Immature natural killer cell (primary cell): ENCODE measurements at regions not wholly inside any gene's neighbourhood (a gene's known extent, or its start where the extent isn't known, plus 50 kb on each side); places are given as distances from the start of the nearest gene placed in this dataset.
"Not testable (repeated sequence)": the region's sequence is repeated elsewhere in the genome, so short reads cannot be mapped to it uniquely, and the experiment has no call there.

Experiments used
- DNase-seq, 3 donors: peaks; one replicate each; pipeline ENCODE4 v3.0.0; 2022; ENCODE audit warnings: mixed read lengths in 1 of 3
- H3K27ac Mint-ChIP-seq, 6 donors: one replicate each; pipeline ENCODE4 v1.8.0; 2020; ENCODE audit warnings: mixed read lengths in 6 of 6, mild to moderate bottlenecking in 5 of 6, inconsistent platforms in 4 of 6, moderate library complexity in 3 of 6
- H3K27me3 Mint-ChIP-seq, 3 donors: one replicate each; pipeline ENCODE4 v1.8.0; 2020 to 2021; ENCODE audit warnings: low read depth in 3 of 3, mild to moderate bottlenecking in 3 of 3, mixed read lengths in 3 of 3, moderate library complexity in 3 of 3, inconsistent platforms in 1 of 3
- H3K36me3 Mint-ChIP-seq, 3 donors: one replicate each; pipeline ENCODE4 v1.8.0; 2020; ENCODE audit warnings: mixed read lengths in 3 of 3, inconsistent platforms in 2 of 3, mild to moderate bottlenecking in 2 of 3
- H3K4me1 Mint-ChIP-seq, 2 donors: one replicate each; pipeline ENCODE4 v1.8.0; 2020; ENCODE audit warnings: inconsistent platforms in 2 of 2, mild to moderate bottlenecking in 2 of 2, mixed read lengths in 2 of 2, moderate library complexity in 1 of 2
- H3K4me3 Mint-ChIP-seq, 5 donors: one replicate each; pipeline ENCODE4 v1.8.0; 2020; ENCODE audit warnings: mild to moderate bottlenecking in 5 of 5, mixed read lengths in 5 of 5, inconsistent platforms in 3 of 5, moderate library complexity in 3 of 5
- H3K9me3 Mint-ChIP-seq, 6 donors: one replicate each; pipeline ENCODE4 v1.8.0; 2020; ENCODE audit warnings: mild to moderate bottlenecking in 6 of 6, mixed read lengths in 6 of 6, inconsistent platforms in 4 of 6, moderate library complexity in 3 of 6

GRCh38 chr12:92070864-92071445 is 74.7 kb downstream of the BTG1 start:
- Mint-ChIP-seq H3K9me3 (no peaks in the 10 kb centered on the region), H3K27ac (no peak overlapping the region), H3K36me3 (peaks cover 0 to 5% (median 2%) of the 10 kb centered on the region in 3 donors), H3K4me3 (no peak overlapping the region), H3K27me3 (peaks cover 0 to 13% (median 7%) of the 10 kb centered on the region in 3 donors), H3K4me1 (no peaks in the 10 kb centered on the region)
- DNase-seq, result no peak

DNA sequence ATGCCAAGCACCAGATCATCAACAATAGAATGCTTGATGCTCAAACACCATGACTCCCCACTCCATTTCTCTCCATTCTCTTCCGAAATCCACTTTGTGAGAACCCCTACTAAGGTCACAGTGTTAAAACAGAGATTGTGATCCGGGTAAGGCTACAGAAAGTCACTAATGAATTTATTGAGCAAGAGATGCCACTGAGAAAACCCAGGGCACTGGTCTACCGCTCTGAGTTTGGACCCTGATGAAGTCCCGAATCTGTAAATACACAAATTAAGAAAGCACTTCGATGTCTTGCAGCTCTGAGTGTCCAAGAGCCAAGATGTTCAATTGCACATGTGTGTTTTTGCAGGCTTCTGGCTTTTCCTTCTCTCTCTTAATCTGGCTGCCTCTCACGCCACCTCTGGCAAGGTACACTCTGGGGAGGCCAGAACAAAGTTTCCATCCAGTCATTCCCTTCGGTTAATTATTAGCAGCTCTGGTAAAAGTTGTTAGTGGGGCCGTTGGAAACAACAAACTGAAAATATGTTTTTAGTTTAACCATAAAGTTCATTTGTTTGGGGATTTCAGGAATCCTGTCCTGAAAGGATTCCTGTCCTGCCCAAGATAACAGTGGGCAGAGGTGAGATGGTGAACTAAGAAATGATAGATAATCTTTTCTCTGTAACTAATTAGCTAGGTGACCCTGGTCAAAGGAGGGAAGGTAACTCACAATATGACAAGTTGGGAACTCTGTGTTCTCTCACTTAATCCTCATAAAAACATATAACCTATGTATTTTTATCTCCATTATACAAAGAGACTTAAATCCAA is 75.4 kb downstream of the BTG1 start:
- no peak for DNase-seq
- H3K9me3 Mint-ChIP-seq, result no peaks in the 10 kb centered on the region
- peaks cover 0 to 8% (median 7%) of the 10 kb centered on the region in 3 donors for H3K27me3 Mint-ChIP-seq
- peaks cover 0 to 5% (median 0%) of the 10 kb centered on the region in 3 donors for H3K36me3 Mint-ChIP-seq
- no peaks in the 10 kb centered on the region for H3K4me1 Mint-ChIP-seq
- no peak overlapping the region for H3K4me3 Mint-ChIP-seq
- H3K27ac Mint-ChIP-seq, result no peak overlapping the region

DNA sequence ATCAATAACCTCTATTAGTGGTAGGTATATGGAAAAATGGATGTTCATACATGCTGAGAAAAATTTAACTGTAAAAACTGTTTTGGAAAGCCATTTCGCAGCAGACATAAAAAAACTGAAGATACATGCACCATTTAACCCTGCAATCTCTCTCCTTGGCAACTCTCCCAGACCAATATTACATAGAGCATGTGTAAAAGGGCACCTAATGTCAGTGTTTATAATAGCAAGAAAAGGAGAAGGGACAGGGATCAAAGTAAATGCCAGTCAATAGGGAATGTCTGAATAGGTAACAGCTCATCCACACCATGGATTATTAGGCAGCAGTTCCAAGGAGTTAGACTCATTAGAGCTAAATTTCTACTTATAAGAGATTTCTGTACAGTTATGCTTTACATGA is 77.2 kb downstream of the BTG1 start:
- H3K27me3 Mint-ChIP-seq, result peaks cover 0 to 6% (median 4%) of the 10 kb centered on the region in 3 donors
- no peak for DNase-seq
- H3K9me3 Mint-ChIP-seq, result no peaks in the 10 kb centered on the region
- no peak overlapping the region for H3K4me3 Mint-ChIP-seq
- H3K36me3 Mint-ChIP-seq, result no peaks in the 10 kb centered on the region
- H3K4me1 Mint-ChIP-seq, result peaks cover 0 to 11% of the 10 kb centered on the region in 2 donors
- H3K27ac Mint-ChIP-seq, result no peak overlapping the region

DNA sequence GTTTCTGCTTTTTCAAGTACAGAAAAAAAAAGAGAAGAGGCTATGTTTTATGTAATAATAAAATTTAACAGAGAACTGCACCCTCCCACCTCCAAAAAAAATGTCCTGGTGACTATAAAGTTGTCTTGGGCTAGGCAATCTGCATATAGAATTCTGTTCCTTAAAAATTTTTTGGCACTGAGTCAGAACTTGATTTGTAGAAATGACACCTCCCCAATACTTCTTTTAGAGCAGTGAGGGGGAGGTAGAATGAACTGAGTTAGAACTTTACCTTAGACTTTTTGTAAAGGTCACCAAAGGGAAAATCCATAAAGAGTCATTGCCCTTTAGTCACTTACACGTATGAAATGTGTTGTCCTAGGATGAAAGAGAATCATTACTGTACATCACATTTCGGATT is 80.0 kb downstream of the BTG1 start:
- DNase-seq, result no peak
- no peaks in the 10 kb centered on the region for H3K9me3 Mint-ChIP-seq
- H3K27me3 Mint-ChIP-seq, result peaks cover 0 to 3% (median 0%) of the 10 kb centered on the region in 3 donors
- peaks cover 0 to 11% of the 10 kb centered on the region in 2 donors for H3K4me1 Mint-ChIP-seq
- H3K4me3 Mint-ChIP-seq, result no peak overlapping the region
- no peak overlapping the region for H3K27ac Mint-ChIP-seq
- H3K36me3 Mint-ChIP-seq, result peaks cover 5 to 9% (median 6%) of the 10 kb centered on the region in 3 donors

DNA sequence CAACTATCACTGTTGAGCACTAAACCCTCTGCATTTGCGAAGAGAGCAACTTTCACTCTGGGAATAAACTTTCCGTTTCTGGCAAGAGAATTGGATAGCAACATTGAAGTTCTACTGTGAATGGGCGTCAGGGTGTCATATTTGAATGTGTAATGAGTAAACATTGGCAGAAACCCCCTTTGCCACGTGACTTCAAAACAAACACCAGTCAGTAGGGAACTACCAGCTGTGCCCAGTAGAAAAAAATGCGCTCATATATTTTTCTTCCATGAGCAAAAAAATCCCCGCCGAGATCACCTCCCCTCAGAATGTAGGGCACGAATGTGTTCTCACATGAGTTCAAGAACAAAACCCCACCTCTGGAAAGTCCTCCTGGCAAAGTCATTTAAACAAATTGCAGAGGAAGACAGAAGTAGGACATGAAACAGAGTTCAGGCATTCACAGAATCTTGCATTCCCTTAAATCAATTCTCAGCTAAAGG is 80.6 kb downstream of the BTG1 start:
- no peaks in the 10 kb centered on the region for H3K9me3 Mint-ChIP-seq
- peaks cover 0 to 3% (median 0%) of the 10 kb centered on the region in 3 donors for H3K27me3 Mint-ChIP-seq
- H3K4me3 Mint-ChIP-seq, result peak overlapping the region in 1 of 5 donors; percentile 50
- peaks cover 0 to 11% of the 10 kb centered on the region in 2 donors for H3K4me1 Mint-ChIP-seq
- no peak overlapping the region for H3K27ac Mint-ChIP-seq
- no peak for DNase-seq
- H3K36me3 Mint-ChIP-seq, result peaks cover 5 to 9% (median 6%) of the 10 kb centered on the region in 3 donors

DNA sequence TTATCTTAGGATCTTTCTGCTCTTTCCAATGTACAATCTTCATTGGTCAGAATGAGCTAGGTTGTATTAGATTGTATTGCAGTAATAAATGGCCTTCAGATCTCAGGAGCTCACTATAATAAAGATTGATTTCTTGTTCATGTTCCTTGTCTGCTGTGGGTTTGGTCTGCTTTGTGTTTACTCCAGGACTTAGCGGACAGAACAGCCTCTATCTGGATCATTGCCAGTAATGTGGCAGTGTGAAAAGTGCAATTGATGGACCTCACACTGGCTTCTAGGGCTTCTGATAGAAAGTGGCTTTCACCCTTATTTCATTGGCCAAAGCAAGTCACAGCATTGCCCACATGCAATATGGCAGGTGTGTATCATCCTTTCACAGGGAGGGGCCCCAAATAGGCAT is 81.2 kb downstream of the BTG1 start:
- H3K4me1 Mint-ChIP-seq, result peaks cover 0 to 11% of the 10 kb centered on the region in 2 donors
- H3K27me3 Mint-ChIP-seq, result peaks cover 0 to 3% (median 0%) of the 10 kb centered on the region in 3 donors
- peaks cover 5 to 9% (median 6%) of the 10 kb centered on the region in 3 donors for H3K36me3 Mint-ChIP-seq
- DNase-seq, result no peak
- H3K9me3 Mint-ChIP-seq, result no peaks in the 10 kb centered on the region
- H3K27ac Mint-ChIP-seq, result no peak overlapping the region
- no peak overlapping the region for H3K4me3 Mint-ChIP-seq

- Mint-ChIP-seq H3K4me3 (no peak overlapping the region), H3K27ac (no peak overlapping the region), H3K27me3 (peaks cover 0 to 3% (median 0%) of the 10 kb centered on the region in 3 donors), H3K36me3 (peaks cover 5 to 9% (median 6%) of the 10 kb centered on the region in 3 donors), H3K9me3 (no peaks in the 10 kb centered on the region), H3K4me1 (peaks cover 0 to 11% of the 10 kb centered on the region in 2 donors)
- DNase-seq, result no peak
These were observed 82.0 kb downstream of the BTG1 start for GRCh38 chr12:92063641-92064040.

- peaks cover 0 to 3% (median 0%) of the 10 kb centered on the region in 3 donors for H3K27me3 Mint-ChIP-seq
- peaks cover 0 to 11% of the 10 kb centered on the region in 2 donors for H3K4me1 Mint-ChIP-seq
- H3K9me3 Mint-ChIP-seq, result no peaks in the 10 kb centered on the region
- no peak overlapping the region for H3K27ac Mint-ChIP-seq
- peaks cover 5 to 9% (median 6%) of the 10 kb centered on the region in 3 donors for H3K36me3 Mint-ChIP-seq
- H3K4me3 Mint-ChIP-seq, result no peak overlapping the region
- DNase-seq, result no peak
These were observed 82.8 kb downstream of the BTG1 start for GRCh38 chr12:92062539-92063493.

- peaks cover 0 to 13% of the 10 kb centered on the region in 2 donors for H3K4me1 Mint-ChIP-seq
- peaks cover 0 to 9% (median under 1%) of the 10 kb centered on the region in 3 donors for H3K27me3 Mint-ChIP-seq
- H3K4me3 Mint-ChIP-seq, result no peak overlapping the region
- no peaks in the 10 kb centered on the region for H3K9me3 Mint-ChIP-seq
- no peak for DNase-seq
- H3K36me3 Mint-ChIP-seq, result peaks cover 5 to 9% (median 6%) of the 10 kb centered on the region in 3 donors
- H3K27ac Mint-ChIP-seq, result no peak overlapping the region
These were observed 84.6 kb downstream of the BTG1 start for GRCh38 chr12:92061061-92061460.

- peaks cover 0 to 7% (median 2%) of the 10 kb centered on the region in 3 donors for H3K27me3 Mint-ChIP-seq
- H3K4me1 Mint-ChIP-seq, result peaks cover 0 to 15% of the 10 kb centered on the region in 2 donors
- H3K4me3 Mint-ChIP-seq, result no peak overlapping the region
- H3K9me3 Mint-ChIP-seq, result no peaks in the 10 kb centered on the region
- peak overlapping the region in 1 of 6 donors; percentile 11 for H3K27ac Mint-ChIP-seq
- DNase-seq, result no peak
- H3K36me3 Mint-ChIP-seq, result peaks cover 5 to 9% (median 6%) of the 10 kb centered on the region in 3 donors
These were observed 85.7 kb downstream of the BTG1 start for GRCh38 chr12:92059960-92060359.

GRCh38 chr12:92058664-92059063 is 87.0 kb downstream of the BTG1 start:
- no peak overlapping the region for H3K4me3 Mint-ChIP-seq
- H3K4me1 Mint-ChIP-seq, result peaks cover 0 to 7% of the 10 kb centered on the region in 2 donors
- no peaks in the 10 kb centered on the region for H3K9me3 Mint-ChIP-seq
- peaks cover 0 to 7% (median 2%) of the 10 kb centered on the region in 3 donors for H3K27me3 Mint-ChIP-seq
- peak overlapping the region in 1 of 6 donors; percentile 31 for H3K27ac Mint-ChIP-seq
- H3K36me3 Mint-ChIP-seq, result peaks cover 5 to 9% (median 6%) of the 10 kb centered on the region in 3 donors
- no peak for DNase-seq

DNA sequence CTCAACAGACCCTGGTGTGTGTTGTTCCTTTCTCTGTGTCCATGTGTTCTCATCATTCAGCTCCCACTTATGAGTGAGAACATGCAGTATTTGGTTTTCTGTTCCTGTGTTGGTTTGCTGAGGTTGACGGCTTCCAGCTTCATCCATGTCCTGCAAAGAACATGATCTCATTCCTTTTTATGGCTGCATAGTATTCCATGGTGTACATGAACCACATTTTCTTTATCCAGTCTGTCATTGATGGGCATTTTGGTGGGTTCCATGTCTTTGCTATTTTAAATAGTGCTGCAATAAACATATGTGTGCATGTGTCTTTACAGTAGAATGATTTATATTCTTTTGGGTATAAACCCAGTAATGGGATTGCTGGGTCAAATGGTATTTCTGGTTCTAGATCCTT is 88.9 kb downstream of the BTG1 start:
- H3K4me1 Mint-ChIP-seq, result not testable (repeated sequence)
- Mint-ChIP-seq H3K27ac (peak overlapping the region in 1 of 6 donors; percentile 15), H3K36me3 (peaks cover 5 to 11% (median 6%) of the 10 kb centered on the region in 3 donors)

DNA sequence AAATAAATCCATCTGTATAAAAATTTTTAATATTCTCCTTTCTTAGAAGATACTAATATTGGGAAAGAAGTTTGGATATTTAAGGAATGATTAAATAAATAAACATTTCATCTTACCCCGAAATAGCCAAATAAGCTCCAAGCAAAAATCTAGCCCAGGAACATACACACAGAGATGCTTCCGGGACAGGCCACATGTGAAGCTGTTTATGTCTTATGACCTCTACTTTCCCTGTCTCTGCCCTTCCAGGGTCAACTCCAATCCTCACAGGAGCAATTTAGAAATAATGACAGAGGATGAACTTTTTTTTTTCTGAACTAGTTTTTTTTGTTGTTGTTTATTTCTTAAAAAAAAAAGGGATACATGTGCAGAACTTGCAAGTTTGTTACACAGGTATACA is 89.4 kb downstream of the BTG1 start:
- no peaks in the 10 kb centered on the region for H3K9me3 Mint-ChIP-seq
- peaks cover 6 to 7% (median 6%) of the 10 kb centered on the region in 3 donors for H3K36me3 Mint-ChIP-seq
- peaks cover 2 to 7% of the 10 kb centered on the region in 2 donors for H3K4me1 Mint-ChIP-seq
- H3K4me3 Mint-ChIP-seq, result no peak overlapping the region
- peaks cover 0 to 11% (median 3%) of the 10 kb centered on the region in 3 donors for H3K27me3 Mint-ChIP-seq
- DNase-seq, result no peak
- peak overlapping the region in 1 of 6 donors; percentile 15 for H3K27ac Mint-ChIP-seq

More for the DNA sequence above, 88.9 kb downstream of the BTG1 start:
- DNase-seq, H3K9me3 Mint-ChIP-seq, H3K4me3 Mint-ChIP-seq: not testable (repeated sequence)
- peaks cover 0 to 11% (median 2%) of the 10 kb centered on the region in 3 donors for H3K27me3 Mint-ChIP-seq
